ENCODE measurements at regions not wholly inside any gene's neighbourhood (a gene's known extent, or its start where the extent isn't known, plus 50 kb on each side); places are given as distances from the start of the nearest gene placed in this dataset.

DNA sequence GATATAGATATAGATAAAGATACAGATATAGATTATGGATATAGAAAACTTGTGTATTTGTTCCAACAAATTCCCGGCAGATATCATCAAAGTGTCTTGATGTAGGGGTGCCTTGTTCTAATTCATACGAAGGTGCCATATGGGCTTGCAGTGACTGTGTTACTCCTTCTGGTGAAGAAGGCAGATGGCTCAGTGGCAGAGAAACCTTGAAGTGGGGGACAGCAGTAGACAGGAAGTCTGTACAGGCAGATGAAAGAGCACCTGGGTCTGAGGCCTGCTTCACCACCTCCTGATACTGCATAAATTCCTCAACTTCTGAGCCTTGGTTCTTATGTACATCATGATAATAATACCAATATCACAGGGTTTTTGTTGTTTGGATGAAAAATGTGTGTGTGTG, 179.5 kb upstream of the GATB start:
- ATAC-seq = no peak

DNA sequence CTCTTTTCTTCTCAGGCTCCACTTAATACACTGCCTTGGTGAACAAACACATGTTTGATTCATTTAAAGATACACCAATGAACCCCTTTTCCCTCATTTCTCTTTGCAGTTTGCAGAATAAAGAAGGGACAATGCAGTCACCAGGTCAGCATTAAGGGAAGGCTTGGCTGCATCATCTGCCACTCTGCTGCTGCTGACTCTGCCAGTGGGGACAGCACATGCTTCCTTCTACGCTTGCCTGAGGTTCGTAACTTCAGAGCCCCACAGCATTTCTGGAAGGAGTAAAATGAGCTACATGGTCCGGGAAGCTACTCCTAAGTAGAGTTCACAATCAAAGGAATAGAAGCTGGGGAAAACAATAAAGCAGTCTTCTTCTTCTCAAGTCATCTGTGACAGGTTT, 178.9 kb upstream of the GATB start:
- ChIA-PET POLR2A (no interaction called here), RAD21 (ENCODE audit: low non-redundant PET in 1 of 2, low total read pairs in 2 of 2, uncharacterized antibody in 2 of 2, unreplicated experiment in 2 of 2) (no interaction called here), CTCF (no interaction called here)
- no peak overlapping the region for H3K4me3 ChIP-seq (replicated peaks in 1 of 2; ENCODE audit: low read depth in 1 of 2, low read length in 2 of 2)
- DNase-seq (ENCODE audit: low read depth, low spot score) = no peak
- no peak overlapping the region for H3K9ac ChIP-seq (ENCODE audit: low read length)
- no peaks in the 10 kb centered on the region for H3K79me2 ChIP-seq (ENCODE audit: insufficient read depth, low read length)
- H3K9me2 ChIP-seq (ENCODE audit: insufficient read depth) = no peaks in the 10 kb centered on the region
- no peak for ATAC-seq
- no peak overlapping the region for H2AFZ ChIP-seq (ENCODE audit: low read depth, low read length, poor library complexity, severe bottlenecking)
- no peaks in the 10 kb centered on the region for H3K27me3 ChIP-seq (ENCODE audit: insufficient read depth, low read length)
- no peaks in the 10 kb centered on the region for H3K9me3 ChIP-seq (ENCODE audit: control insufficient read depth in 1 of 2, insufficient read depth in 1 of 2, low read depth in 1 of 2, low read length in 2 of 2)
- H3K27ac ChIP-seq (ENCODE audit: low read depth, low read length) = no peak overlapping the region
- TF ChIP-seq, protein P1, sequence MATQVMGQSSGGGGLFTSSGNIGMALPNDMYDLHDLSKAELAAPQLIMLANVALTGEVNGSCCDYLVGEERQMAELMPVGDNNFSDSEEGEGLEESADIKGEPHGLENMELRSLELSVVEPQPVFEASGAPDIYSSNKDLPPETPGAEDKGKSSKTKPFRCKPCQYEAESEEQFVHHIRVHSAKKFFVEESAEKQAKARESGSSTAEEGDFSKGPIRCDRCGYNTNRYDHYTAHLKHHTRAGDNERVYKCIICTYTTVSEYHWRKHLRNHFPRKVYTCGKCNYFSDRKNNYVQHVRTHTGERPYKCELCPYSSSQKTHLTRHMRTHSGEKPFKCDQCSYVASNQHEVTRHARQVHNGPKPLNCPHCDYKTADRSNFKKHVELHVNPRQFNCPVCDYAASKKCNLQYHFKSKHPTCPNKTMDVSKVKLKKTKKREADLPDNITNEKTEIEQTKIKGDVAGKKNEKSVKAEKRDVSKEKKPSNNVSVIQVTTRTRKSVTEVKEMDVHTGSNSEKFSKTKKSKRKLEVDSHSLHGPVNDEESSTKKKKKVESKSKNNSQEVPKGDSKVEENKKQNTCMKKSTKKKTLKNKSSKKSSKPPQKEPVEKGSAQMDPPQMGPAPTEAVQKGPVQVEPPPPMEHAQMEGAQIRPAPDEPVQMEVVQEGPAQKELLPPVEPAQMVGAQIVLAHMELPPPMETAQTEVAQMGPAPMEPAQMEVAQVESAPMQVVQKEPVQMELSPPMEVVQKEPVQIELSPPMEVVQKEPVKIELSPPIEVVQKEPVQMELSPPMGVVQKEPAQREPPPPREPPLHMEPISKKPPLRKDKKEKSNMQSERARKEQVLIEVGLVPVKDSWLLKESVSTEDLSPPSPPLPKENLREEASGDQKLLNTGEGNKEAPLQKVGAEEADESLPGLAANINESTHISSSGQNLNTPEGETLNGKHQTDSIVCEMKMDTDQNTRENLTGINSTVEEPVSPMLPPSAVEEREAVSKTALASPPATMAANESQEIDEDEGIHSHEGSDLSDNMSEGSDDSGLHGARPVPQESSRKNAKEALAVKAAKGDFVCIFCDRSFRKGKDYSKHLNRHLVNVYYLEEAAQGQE (IDR thresholded peaks at IDR 0.05; ENCODE audit: low read depth) = no peak
- no peak for TF ChIP-seq ZNF274 (IDR thresholded peaks at IDR 0.05; ENCODE audit: low read depth, low read length)
- no peak for TF ChIP-seq ZFX (IDR thresholded peaks at IDR 0.05)
- no peak for TF ChIP-seq EZH2 (IDR thresholded peaks at IDR 0.05)
- no peak for TF ChIP-seq YY1 (IDR thresholded peaks at IDR 0.05; ENCODE audit: extremely low read depth, insufficient replicate concordance, low read depth, low read length)
- no peak for TF ChIP-seq TCF7L2 (IDR thresholded peaks at IDR 0.05; ENCODE audit: borderline replicate concordance, extremely low read depth, insufficient read depth, insufficient read length)
- TF ChIP-seq ELF1 (IDR thresholded peaks at IDR 0.05; ENCODE audit: borderline replicate concordance, low read depth) = no peak
- no peak for TF ChIP-seq CEBPB (IDR thresholded peaks at IDR 0.05; ENCODE audit: low read depth)
- TF ChIP-seq RAD21 (IDR thresholded peaks at IDR 0.05; ENCODE audit: low read depth) = no peak
- no peak for TF ChIP-seq SIN3A (IDR thresholded peaks at IDR 0.05; ENCODE audit: low read depth)
- intact Hi-C loops (cut with micrococcal nuclease) = no loop called here
- no peaks in the 10 kb centered on the region for H4K20me1 ChIP-seq (ENCODE audit: insufficient read depth)
- H3K4me1 ChIP-seq (ENCODE audit: control insufficient read depth in 1 of 2, insufficient read depth in 2 of 2, low read length in 2 of 2) = no peaks in the 10 kb centered on the region
- H3K4me2 ChIP-seq (ENCODE audit: low read length) = no peak overlapping the region
- no TSS peak for BruUV-seq (replicated peaks)
- H3K36me3 ChIP-seq (ENCODE audit: control insufficient read depth in 1 of 2, insufficient read depth in 2 of 2, low read length in 2 of 2) = no peaks in the 10 kb centered on the region

More for the DNA sequence above, 179.5 kb upstream of the GATB start:
- H4K20me1 ChIP-seq (ENCODE audit: insufficient read depth) = no peaks in the 10 kb centered on the region
- ChIA-PET RAD21 (ENCODE audit: low non-redundant PET in 1 of 2, low total read pairs in 2 of 2, uncharacterized antibody in 2 of 2, unreplicated experiment in 2 of 2) (no interaction called here), CTCF (no interaction called here), POLR2A (no interaction called here)
- H3K9ac ChIP-seq (ENCODE audit: low read length) = no peak overlapping the region
- no peak for DNase-seq (ENCODE audit: low read depth, low spot score)
- H3K27me3 ChIP-seq (ENCODE audit: insufficient read depth, low read length) = no peaks in the 10 kb centered on the region
- no peak for TF ChIP-seq JUND (IDR thresholded peaks at IDR 0.05)
- no peaks in the 10 kb centered on the region for H3K4me1 ChIP-seq (ENCODE audit: control insufficient read depth in 1 of 2, insufficient read depth in 2 of 2, low read length in 2 of 2)
- no peak overlapping the region for H3K27ac ChIP-seq (ENCODE audit: low read depth, low read length)
- no peaks in the 10 kb centered on the region for H3K9me3 ChIP-seq (ENCODE audit: control insufficient read depth in 1 of 2, insufficient read depth in 1 of 2, low read depth in 1 of 2, low read length in 2 of 2)
- H3K4me2 ChIP-seq (ENCODE audit: low read length) = no peak overlapping the region
- no peaks in the 10 kb centered on the region for H3K9me2 ChIP-seq (ENCODE audit: insufficient read depth)
- no peak overlapping the region for H2AFZ ChIP-seq (ENCODE audit: low read depth, low read length, poor library complexity, severe bottlenecking)
- H3K4me3 ChIP-seq (replicated peaks in 1 of 2; ENCODE audit: low read depth in 1 of 2, low read length in 2 of 2) = no peak overlapping the region
- H3K36me3 ChIP-seq (ENCODE audit: control insufficient read depth in 1 of 2, insufficient read depth in 2 of 2, low read length in 2 of 2) = no peaks in the 10 kb centered on the region
- no peaks in the 10 kb centered on the region for H3K79me2 ChIP-seq (ENCODE audit: insufficient read depth, low read length)
- intact Hi-C loops (cut with micrococcal nuclease) = no loop called here
- BruUV-seq (replicated peaks) = no TSS peak
